HG02798 (cell line): ENCODE measurements at regions not wholly inside any gene's neighbourhood (a gene's known extent, or its start where the extent isn't known, plus 50 kb on each side); places are given as distances from the start of the nearest gene placed in this dataset.

ENCODE experiments used
- ATAC-seq: cut with Tn5 transposase; IDR thresholded peaks from one replicate; pipeline ENCODE4 v1.9.1; 2021; ENCODE audit warnings: mild to moderate bottlenecking; ENCODE audit not compliant: unreplicated experiment, poor library complexity

- no peak for ATAC-seq
Observed at GRCh38 chr6:19427548-19427947, 409.6 kb upstream of the ID4 start.

- no peak for ATAC-seq
Observed at GRCh38 chr6:19432966-19433498, 404.1 kb upstream of the ID4 start.

GRCh38 chr6:19434065-19434464, 403.1 kb upstream of the ID4 start:
- no peak for ATAC-seq

GRCh38 chr6:19435755-19436154, 401.4 kb upstream of the ID4 start:
- no peak for ATAC-seq

- no peak for ATAC-seq
Observed at GRCh38 chr6:19438566-19439353, 398.4 kb upstream of the ID4 start.

- no peak for ATAC-seq
Observed at GRCh38 chr6:19440531-19440930, 396.6 kb upstream of the ID4 start.

- no peak for ATAC-seq
Observed at GRCh38 chr6:19443411-19443810, 393.8 kb upstream of the ID4 start.

GRCh38 chr6:19444041-19444440, 393.1 kb upstream of the ID4 start:
- no peak for ATAC-seq

GRCh38 chr6:19444481-19444880, 392.7 kb upstream of the ID4 start:
- no peak for ATAC-seq

GRCh38 chr6:19446570-19446969, 390.6 kb upstream of the ID4 start:
- ATAC-seq: no peak

GRCh38 chr6:19450651-19451050, 386.5 kb upstream of the ID4 start:
- ATAC-seq: no peak

GRCh38 chr6:19452495-19452894, 384.7 kb upstream of the ID4 start:
- ATAC-seq: no peak

- ATAC-seq: no peak
Observed at GRCh38 chr6:19454001-19454720, 383.0 kb upstream of the ID4 start.

- ATAC-seq: no peak
Observed at GRCh38 chr6:19454721-19455392, 382.3 kb upstream of the ID4 start.

- ATAC-seq: no peak
Observed at GRCh38 chr6:19463250-19463649, 373.9 kb upstream of the ID4 start.

- ATAC-seq: no peak
Observed at GRCh38 chr6:19463925-19464324, 373.2 kb upstream of the ID4 start.

GRCh38 chr6:19465256-19465655, 371.9 kb upstream of the ID4 start:
- ATAC-seq: no peak

- no peak for ATAC-seq
Observed at GRCh38 chr6:19465760-19466159, 371.4 kb upstream of the ID4 start.

GRCh38 chr6:19470333-19470732, 366.8 kb upstream of the ID4 start:
- ATAC-seq: no peak

- ATAC-seq: no peak
Observed at GRCh38 chr6:19472153-19472552, 365.0 kb upstream of the ID4 start.

- ATAC-seq: no peak
Observed at GRCh38 chr6:19472850-19473249, 364.3 kb upstream of the ID4 start.
